Mucosa of gallbladder (tissue), 1 donor: ENCODE measurements at regions not wholly inside any gene's neighbourhood (a gene's known extent, or its start where the extent isn't known, plus 50 kb on each side); places are given as distances from the start of the nearest gene placed in this dataset.
A peak's percentile ranks its signal among the peaks of the same experiment; 100 is the strongest.
"Not testable (repeated sequence)": the region's sequence is repeated elsewhere in the genome, so short reads cannot be mapped to it uniquely, and the experiment has no call there.

Source experiments
- DNase-seq: peaks from one replicate; pipeline ENCODE4 v3.0.0-alpha.2; 2020; ENCODE audit warnings: low spot score
- donor health status: DM: no; HTN: no; CAD: no.

DNA sequence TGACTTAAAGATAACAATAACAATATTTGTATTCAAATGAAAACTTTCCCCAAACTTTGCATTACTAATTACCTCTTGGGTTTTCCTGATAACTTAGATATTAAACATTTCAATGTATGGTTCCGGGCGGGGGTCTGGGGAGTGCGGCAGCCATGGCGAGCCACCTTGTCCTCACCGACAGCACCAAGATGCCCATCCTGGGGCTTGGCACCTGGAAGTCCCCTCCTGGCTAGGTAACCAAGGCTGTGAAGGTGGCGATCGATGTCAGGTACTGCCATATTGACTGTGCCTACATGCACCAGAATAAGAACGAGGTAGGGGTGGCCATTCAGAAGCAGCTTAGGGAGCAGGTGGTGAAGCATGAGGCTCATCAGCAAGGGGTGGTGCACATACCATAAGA, 478.7 kb downstream of the CNTN3 start:
- DNase-seq, result no peak

- no peak for DNase-seq
Observed at GRCh38 chr3:74134831-74135230, 479.6 kb downstream of the CNTN3 start.

- not testable (repeated sequence) for DNase-seq
Observed at GRCh38 chr3:74131546-74132328, 482.7 kb downstream of the CNTN3 start.

DNA sequence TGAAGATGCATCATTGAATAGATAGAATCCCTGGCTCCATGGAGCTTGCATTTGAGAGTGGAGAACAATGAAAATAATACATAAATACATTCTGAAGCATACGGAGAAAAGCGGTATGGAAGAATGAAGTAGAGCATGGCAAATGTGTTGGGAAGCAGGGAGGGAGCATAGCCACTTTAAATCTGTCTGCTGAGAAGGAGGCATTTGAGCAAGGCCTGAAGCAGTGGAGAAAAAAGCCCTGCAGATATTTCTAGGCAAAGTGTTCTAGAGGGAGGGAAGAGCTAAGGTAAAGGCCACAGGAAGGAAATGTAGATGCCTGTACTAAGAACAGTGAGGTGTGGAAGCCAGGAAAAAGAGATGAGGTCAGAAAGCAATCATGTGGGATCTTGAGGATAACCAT, 484.8 kb downstream of the CNTN3 start:
- DNase-seq, result no peak

DNA sequence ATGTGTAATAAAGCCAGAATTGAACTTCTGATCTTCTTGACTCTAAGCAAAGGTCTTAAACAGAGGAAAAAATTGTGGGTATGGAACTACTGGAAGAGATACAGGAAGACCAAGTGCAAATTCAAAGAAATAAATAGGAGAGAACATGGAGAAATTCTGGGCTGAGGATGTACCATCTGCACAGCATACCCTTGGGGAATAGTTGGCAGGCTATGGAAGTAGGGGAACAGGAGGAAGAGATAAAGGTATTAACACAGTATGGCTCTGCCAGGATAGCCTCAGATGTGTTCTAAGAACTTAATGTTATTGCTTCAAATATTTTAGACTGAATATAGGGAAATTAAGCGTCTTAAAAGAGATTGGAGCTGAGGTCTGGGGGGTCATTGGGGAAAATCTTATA, 485.4 kb downstream of the CNTN3 start:
- DNase-seq, result no peak

GRCh38 chr3:74127256-74127655, 487.2 kb downstream of the CNTN3 start:
- DNase-seq, result no peak

DNA sequence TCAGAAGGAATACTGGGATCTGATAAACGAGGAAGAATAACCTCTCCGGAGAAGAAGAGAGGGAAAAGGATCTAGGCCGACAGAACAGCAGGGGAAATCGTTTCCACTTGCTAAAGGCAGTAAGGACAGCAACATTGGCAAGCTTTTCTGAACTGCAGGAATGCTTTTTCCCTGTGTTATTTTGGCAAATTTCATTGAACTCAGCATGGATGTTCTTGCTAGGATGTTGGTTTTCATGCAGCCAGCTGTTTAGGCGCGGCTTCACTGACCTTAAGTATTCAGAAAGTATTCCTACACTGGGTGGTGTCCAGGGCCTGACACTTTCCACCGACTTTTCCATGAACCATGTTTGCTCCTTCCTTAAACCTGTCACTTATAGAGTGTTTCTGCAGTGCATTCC, 489.7 kb downstream of the CNTN3 start:
- DNase-seq, result no peak

- DNase-seq, result no peak
Observed at GRCh38 chr3:74122281-74122680, 492.2 kb downstream of the CNTN3 start.

DNA sequence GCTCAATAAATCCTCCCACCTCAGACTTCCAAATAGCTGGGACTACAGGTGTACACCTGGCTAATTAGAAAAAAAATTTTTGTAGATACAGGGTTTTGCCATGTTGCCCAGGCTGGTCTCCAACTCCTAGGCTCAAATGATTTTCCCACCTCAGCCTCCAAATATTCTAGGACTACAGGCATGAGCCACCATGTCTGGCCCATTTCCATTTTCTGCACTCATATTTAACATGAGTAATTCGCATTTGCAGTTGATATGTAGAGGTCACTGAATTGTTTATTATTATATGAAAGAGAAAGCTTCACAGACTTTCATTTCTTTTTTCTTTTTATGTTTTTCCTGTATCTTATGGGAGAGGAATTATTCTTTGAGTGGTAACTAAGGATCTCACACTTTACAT, 492.7 kb downstream of the CNTN3 start:
- DNase-seq, result no peak

- DNase-seq, result no peak
Observed at GRCh38 chr3:74119221-74119620, 494.5 kb upstream of the PDZRN3 start.

DNA sequence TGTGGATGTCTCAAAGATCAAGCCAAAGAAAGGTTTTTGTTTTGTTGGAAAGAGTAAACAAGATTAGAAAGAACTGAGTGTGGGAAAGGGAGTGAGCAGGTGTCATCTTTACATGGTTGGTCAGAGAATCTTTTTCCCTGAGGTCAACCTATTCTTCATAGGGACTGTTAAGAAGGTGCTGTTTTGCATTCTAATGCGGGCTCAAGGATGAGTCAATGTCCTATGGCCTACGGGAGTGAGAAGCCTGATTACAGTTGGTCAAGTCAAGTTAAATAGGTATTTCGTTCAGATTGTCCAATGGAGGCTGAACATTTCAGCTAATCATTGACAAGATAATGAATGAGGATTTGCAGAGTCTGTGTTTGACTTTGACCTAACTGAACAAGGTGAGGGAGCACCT, 491.2 kb upstream of the PDZRN3 start:
- DNase-seq, result no peak

DNA sequence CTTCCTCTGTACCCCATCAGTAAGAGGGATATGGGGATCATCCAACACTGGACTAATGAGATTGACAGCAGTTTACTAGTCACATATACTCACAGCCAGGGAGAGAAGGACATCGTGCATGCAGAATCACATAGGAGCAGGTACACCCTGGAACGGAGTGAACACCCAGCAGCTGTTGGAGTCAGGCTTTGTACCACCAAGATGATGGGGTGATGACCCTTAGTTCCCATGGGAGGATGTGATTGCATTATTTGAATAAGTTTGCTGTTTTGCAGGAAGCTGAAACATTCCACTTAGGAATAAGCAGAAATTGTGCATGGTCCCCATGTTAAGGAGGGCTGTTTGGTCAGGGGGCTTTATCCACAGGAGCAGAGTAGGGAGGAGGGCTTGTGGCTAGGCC, 482.7 kb upstream of the PDZRN3 start:
- DNase-seq, result no peak

DNA sequence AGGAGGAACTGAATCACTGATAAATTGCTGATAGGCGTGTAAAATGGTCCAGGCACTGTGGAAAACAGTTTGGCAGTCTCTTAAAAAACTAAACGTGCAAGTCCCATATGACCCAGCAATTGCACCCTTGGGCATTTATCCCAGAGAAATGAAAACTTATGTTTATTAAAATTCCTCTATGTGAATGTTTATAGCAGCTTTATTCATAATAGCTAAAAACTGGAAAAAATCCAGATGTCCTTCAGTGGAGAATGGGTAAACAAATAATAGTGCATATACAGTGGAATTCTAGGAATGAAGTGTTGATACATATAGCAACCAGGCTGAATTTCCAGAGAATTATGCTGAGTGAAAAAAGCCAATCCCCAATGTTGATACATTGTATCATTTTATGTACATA, 482.2 kb upstream of the PDZRN3 start:
- no peak for DNase-seq

DNA sequence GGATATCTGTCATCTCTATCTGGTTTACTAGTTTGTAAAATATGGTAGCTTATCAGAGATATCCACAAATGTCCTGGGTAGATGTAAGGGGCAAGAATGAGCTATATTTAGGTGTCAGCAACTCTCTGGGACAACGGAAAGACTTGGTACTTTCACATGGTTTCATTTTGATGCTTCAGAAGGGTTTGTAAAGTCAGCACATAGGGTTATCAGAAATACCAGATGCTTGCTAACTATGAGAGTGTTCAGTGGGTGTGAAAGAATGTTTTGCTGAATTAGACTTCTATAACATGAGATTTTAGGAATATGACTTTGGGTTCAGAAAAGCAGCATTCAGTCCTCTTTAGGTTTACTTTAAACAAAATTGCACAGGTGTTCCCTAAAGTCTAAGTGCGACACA, 466.5 kb upstream of the PDZRN3 start:
- no peak for DNase-seq

GRCh38 chr3:74089814-74090213, 465.1 kb upstream of the PDZRN3 start:
- no peak for DNase-seq

DNA sequence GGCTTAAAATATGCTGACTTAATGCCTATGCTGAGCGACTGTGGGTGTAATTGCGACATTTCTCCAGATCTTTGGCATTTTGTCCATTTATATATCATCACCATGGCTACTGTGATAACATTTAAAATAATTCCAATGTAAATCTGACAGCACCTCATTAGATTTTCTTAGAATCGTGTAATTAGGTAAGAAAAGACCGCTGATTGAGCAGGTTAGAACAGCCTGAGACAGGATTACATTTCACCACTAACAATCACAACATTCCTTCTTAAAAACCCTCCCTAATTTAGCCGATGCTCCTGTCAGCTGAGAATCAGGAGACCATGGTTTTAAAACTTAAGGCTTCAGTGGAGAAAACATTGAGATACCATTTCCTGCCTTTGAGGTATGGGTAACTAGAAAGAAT, 455.3 kb upstream of the PDZRN3 start:
- no peak for DNase-seq

GRCh38 chr3:74075241-74075640, 450.5 kb upstream of the PDZRN3 start:
- DNase-seq, result no peak

DNA sequence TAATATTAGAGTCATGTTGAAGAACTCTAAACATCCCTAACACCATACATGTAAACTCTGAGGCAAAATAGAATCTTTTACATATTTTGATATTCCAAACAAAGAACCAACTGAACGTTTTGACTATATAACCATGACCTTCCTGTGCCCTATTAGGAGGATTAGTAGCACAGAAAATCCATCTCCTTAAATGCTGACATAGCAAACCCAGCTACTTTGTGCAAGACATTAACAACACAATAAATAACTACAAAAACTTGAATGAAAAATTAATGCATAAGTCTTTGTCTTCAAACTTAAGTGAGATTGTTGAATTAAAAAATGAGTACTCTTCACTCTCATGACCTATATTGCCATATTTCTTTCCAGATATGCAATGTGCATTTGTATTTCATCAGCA, 450.0 kb upstream of the PDZRN3 start:
- DNase-seq, result no peak

DNA sequence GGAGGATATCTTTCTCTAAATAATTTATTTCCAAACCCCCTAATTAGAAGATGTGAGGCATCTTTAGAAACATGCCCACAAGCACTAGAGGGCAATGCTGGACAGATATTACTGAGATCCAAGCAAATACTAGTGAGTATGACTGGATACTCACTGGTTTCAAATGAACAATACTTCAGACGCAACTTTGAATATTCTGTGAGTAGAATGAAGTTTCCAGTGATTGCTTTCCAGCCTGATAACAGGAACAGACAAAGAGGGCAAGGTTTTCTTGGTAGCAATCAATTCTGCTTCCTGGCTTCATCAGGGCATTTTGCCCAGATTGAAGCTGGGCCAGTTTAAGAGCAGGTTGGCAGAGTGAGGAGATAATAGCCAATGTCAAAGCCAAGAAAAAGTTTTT, 442.6 kb upstream of the PDZRN3 start:
- peak; percentile 59 for DNase-seq

- DNase-seq, result no peak
Observed at GRCh38 chr3:74066456-74066855, 441.7 kb upstream of the PDZRN3 start.

- DNase-seq, result no peak
Observed at GRCh38 chr3:74059923-74060600, 435.3 kb upstream of the PDZRN3 start.

GRCh38 chr3:74059301-74059922, 434.7 kb upstream of the PDZRN3 start:
- no peak for DNase-seq

DNA sequence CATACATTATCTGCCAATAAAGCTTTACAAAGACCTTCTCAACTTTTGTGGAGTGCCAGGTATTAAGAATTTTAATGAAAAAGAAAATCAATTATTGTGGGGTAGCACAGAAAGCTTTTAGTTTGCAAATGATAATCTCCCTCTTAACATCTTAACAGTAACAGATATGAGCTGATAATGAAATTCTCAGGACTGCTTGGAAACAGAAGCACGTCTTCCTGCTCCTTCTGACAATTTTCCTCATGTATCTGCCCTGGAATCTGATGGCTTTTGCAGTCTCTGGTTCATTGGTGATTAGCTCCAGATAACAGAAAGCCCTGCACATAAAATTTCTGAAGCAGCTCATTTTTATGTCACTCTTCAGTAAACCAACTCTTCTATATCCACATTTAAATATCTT, 432.4 kb upstream of the PDZRN3 start:
- DNase-seq, result no peak
